Endothelial cell of umbilical vein (primary cell): ENCODE measurements at regions not wholly inside any gene's neighbourhood (a gene's known extent, or its start where the extent isn't known, plus 50 kb on each side); places are given as distances from the start of the nearest gene placed in this dataset.

Experiments used
- FOS ChIP-seq: IDR thresholded peaks from 2 replicates; pipeline ENCODE4 v1.6.1; 2011; ENCODE audit warnings: mild to moderate bottlenecking, low read length, moderate library complexity, borderline replicate concordance; ENCODE audit not compliant: insufficient read depth
- POLR2A ChIP-seq: IDR thresholded peaks from 2 replicates; pipeline ENCODE4 v1.6.1; 2012; ENCODE audit warnings: low read depth, mild to moderate bottlenecking, control low read depth, low read length
- POLR2AphosphoS5 ChIP-seq: IDR thresholded peaks from 2 replicates; pipeline ENCODE4 v1.6.1; 2012; ENCODE audit warnings: low read depth, mild to moderate bottlenecking, control low read depth, low read length, moderate library complexity; ENCODE audit not compliant: insufficient read depth
- TF ChIP-seq, protein P1 (sequence below): IDR thresholded peaks from 2 replicates; pipeline ENCODE4 v1.6.1; 2011; ENCODE audit not compliant: insufficient read depth, insufficient read length
- TF ChIP-seq, protein P2 (sequence below), 2 donors: IDR thresholded peaks; 1 replicate in 1 of 2; 2 replicates in 1 of 2; pipeline ENCODE4 v1.5.1; 2011; ENCODE audit warnings: low read length in 2 of 2, mild to moderate bottlenecking in 2 of 2, moderate library complexity in 2 of 2, control low read depth in 1 of 2, inconsistent platforms in 1 of 2, low read depth in 1 of 2; ENCODE audit not compliant: insufficient read depth in 1 of 2; ENCODE audit errors: extremely low read depth in 1 of 2

DNA sequence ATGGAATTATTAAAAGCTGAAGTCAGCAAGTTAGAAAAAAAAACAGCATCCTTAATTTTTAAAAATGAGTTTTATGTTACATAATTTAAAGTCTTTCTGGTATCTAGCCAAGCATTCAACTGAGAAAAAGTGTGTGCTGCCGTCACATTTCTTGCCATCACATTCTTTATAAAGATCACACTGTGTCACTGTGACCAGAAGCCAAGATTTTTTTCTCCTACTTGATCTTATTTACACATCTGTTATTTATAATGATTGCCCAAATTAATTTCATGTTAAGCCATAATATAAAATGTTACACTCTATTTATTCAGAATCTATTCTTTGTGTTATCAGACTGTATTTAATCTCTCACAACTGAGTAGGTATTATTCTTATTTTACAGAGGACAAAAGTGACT lies 1603.7 kb downstream of the PLA2G4A start:
- no peak for TF ChIP-seq POLR2A
- TF ChIP-seq, protein P1, sequence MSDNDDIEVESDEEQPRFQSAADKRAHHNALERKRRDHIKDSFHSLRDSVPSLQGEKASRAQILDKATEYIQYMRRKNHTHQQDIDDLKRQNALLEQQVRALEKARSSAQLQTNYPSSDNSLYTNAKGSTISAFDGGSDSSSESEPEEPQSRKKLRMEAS, result no peak
- no peak for TF ChIP-seq POLR2AphosphoS5
- TF ChIP-seq, protein P2, sequence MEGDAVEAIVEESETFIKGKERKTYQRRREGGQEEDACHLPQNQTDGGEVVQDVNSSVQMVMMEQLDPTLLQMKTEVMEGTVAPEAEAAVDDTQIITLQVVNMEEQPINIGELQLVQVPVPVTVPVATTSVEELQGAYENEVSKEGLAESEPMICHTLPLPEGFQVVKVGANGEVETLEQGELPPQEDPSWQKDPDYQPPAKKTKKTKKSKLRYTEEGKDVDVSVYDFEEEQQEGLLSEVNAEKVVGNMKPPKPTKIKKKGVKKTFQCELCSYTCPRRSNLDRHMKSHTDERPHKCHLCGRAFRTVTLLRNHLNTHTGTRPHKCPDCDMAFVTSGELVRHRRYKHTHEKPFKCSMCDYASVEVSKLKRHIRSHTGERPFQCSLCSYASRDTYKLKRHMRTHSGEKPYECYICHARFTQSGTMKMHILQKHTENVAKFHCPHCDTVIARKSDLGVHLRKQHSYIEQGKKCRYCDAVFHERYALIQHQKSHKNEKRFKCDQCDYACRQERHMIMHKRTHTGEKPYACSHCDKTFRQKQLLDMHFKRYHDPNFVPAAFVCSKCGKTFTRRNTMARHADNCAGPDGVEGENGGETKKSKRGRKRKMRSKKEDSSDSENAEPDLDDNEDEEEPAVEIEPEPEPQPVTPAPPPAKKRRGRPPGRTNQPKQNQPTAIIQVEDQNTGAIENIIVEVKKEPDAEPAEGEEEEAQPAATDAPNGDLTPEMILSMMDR (IDR thresholded peaks at IDR 0.05; ENCODE audit: extremely low read depth in 1 of 2, insufficient read depth in 1 of 2, low read depth in 1 of 2, low read length in 2 of 2), result no peak
- no peak for TF ChIP-seq FOS
